ENCODE measurements at regions not wholly inside any gene's neighbourhood (a gene's known extent, or its start where the extent isn't known, plus 50 kb on each side); places are given as distances from the start of the nearest gene placed in this dataset.

- Histone ChIP-seq H3K27ac (no peak overlapping the region), H3K36me3 (no peaks in the 10 kb centered on the region), H3K9me3 (no peaks in the 10 kb centered on the region), H3K4me1 (no peaks in the 10 kb centered on the region), H3K27me3 (no peaks in the 10 kb centered on the region), H3K4me3 (no peak overlapping the region)
- TF ChIP-seq POLR2AphosphoS5 (IDR thresholded peaks at IDR 0.05) (no peak), CTCF (IDR thresholded peaks at IDR 0.05) (no peak), EP300 (IDR thresholded peaks at IDR 0.05) (no peak), POLR2A (IDR thresholded peaks at IDR 0.05) (no peak)
- intact Hi-C loops (cut with DNase I): no loop called here
- WGBS, 2 donors: 19 to 52% methylated on average over 4 of the region's 4 CpGs
- DNase-seq: no peak
Measured at GRCh38 chr4:136489101-136489500, 1043.2 kb downstream of the PCDH18 start.

GRCh38 chr4:136484996-136485395 is 1047.3 kb downstream of the PCDH18 start:
- 66 to 76% methylated on average over 2 of the region's 2 CpGs for WGBS, 2 donors
- TF ChIP-seq POLR2A (IDR thresholded peaks at IDR 0.05) (no peak), CTCF (IDR thresholded peaks at IDR 0.05) (no peak), POLR2AphosphoS5 (IDR thresholded peaks at IDR 0.05) (no peak)
- intact Hi-C loops (cut with DNase I): no loop called here

GRCh38 chr4:136476753-136477152 is 1055.5 kb downstream of the PCDH18 start:
- intact Hi-C loops (cut with DNase I): no loop called here
- H3K36me3 ChIP-seq: no peaks in the 10 kb centered on the region
- H3K27me3 ChIP-seq: no peaks in the 10 kb centered on the region
- H3K4me1 ChIP-seq: no peaks in the 10 kb centered on the region
- no peak for DNase-seq
- H3K4me3 ChIP-seq: no peak overlapping the region
- no peak overlapping the region for H3K27ac ChIP-seq
- no peaks in the 10 kb centered on the region for H3K9me3 ChIP-seq
- WGBS, 2 donors: 68 to 70% methylated on average over 1 of the region's 1 CpG
- no peak for TF ChIP-seq POLR2AphosphoS5 (IDR thresholded peaks at IDR 0.05)
- no peak for TF ChIP-seq EP300 (IDR thresholded peaks at IDR 0.05)
- no peak for TF ChIP-seq POLR2A (IDR thresholded peaks at IDR 0.05)
- TF ChIP-seq CTCF (IDR thresholded peaks at IDR 0.05): no peak

More at GRCh38 chr4:136484996-136485395, 1047.3 kb downstream of the PCDH18 start:
- Histone ChIP-seq H3K27ac (no peak overlapping the region), H3K4me3 (no peak overlapping the region), H3K27me3 (no peaks in the 10 kb centered on the region), H3K9me3 (no peaks in the 10 kb centered on the region), H3K36me3 (no peaks in the 10 kb centered on the region), H3K4me1 (no peaks in the 10 kb centered on the region)
- no peak for DNase-seq

GRCh38 chr4:136471051-136471450 is 1061.2 kb downstream of the PCDH18 start:
- Histone ChIP-seq H3K4me1 (no peaks in the 10 kb centered on the region), H3K36me3 (no peaks in the 10 kb centered on the region), H3K27ac (no peak overlapping the region), H3K9me3 (no peaks in the 10 kb centered on the region), H3K4me3 (no peak overlapping the region), H3K27me3 (no peaks in the 10 kb centered on the region)
- WGBS, 2 donors: 88 to 94% methylated on average over 2 of the region's 2 CpGs
- intact Hi-C loops (cut with DNase I): no loop called here
- TF ChIP-seq CTCF (IDR thresholded peaks at IDR 0.05) (no peak), POLR2A (IDR thresholded peaks at IDR 0.05) (no peak), POLR2AphosphoS5 (IDR thresholded peaks at IDR 0.05) (no peak), EP300 (IDR thresholded peaks at IDR 0.05) (no peak)
- DNase-seq: no peak

- H3K27me3 ChIP-seq: no peaks in the 10 kb centered on the region
- no peak overlapping the region for H3K27ac ChIP-seq
- H3K4me1 ChIP-seq: no peaks in the 10 kb centered on the region
- no peak overlapping the region for H3K4me3 ChIP-seq
- no peaks in the 10 kb centered on the region for H3K9me3 ChIP-seq
- no peak for DNase-seq
- intact Hi-C loops (cut with DNase I): no loop called here
- no peak for TF ChIP-seq POLR2A (IDR thresholded peaks at IDR 0.05)
- no peak for TF ChIP-seq CTCF (IDR thresholded peaks at IDR 0.05)
- TF ChIP-seq EP300 (IDR thresholded peaks at IDR 0.05): no peak
- TF ChIP-seq POLR2AphosphoS5 (IDR thresholded peaks at IDR 0.05): no peak
- 90 to 94% methylated on average over 1 of the region's 1 CpG for WGBS, 2 donors
- no peaks in the 10 kb centered on the region for H3K36me3 ChIP-seq
Measured at GRCh38 chr4:136465691-136466090, 1066.6 kb downstream of the PCDH18 start.
